H1 (cell line): ENCODE measurements at regions not wholly inside any gene's neighbourhood (a gene's known extent, or its start where the extent isn't known, plus 50 kb on each side); places are given as distances from the start of the nearest gene placed in this dataset.

Experiments
- CHD7 ChIP-seq: fragments of 300-600 bp; sonication (generic); IDR thresholded peaks from 2 replicates; pipeline ENCODE4 v1.7.1; 2012; ENCODE audit warnings: low read length, moderate library complexity, mild to moderate bottlenecking, inconsistent platforms; ENCODE audit not compliant: insufficient replicate concordance
- KDM1A ChIP-seq: fragments of 200-600, 300-600 bp; sonication (generic); IDR thresholded peaks from 2 replicates; pipeline ENCODE4 v1.7.1; 2016; ENCODE audit warnings: mild to moderate bottlenecking, low read length, borderline replicate concordance

GRCh38 chr1:237983496-237983895, 92.8 kb upstream of the ZP4 start (continued):
- TF ChIP-seq CHD7 (no peak), KDM1A (no peak)
